Panc1 (cell line): ENCODE measurements at regions not wholly inside any gene's neighbourhood (a gene's known extent, or its start where the extent isn't known, plus 50 kb on each side); places are given as distances from the start of the nearest gene placed in this dataset.

ENCODE experiments used
- ATAC-seq: fragments of 200-7000 bp; cut with Tn5 transposase; 2 replicates; pipeline ENCODE4 v1.9.1; 2020; ENCODE audit warnings: mild to moderate bottlenecking, moderate library complexity
- BruUV-seq: library from RNA; stranded (reverse); fragments of 400-500 nt; replicated peaks from 2 replicates; lab custom pipeline; 2021; lab: Mats Ljungman, UMichigan
- CTCF ChIA-PET: fragments of 300-600 bp; sonication (Branson Sonifier 250); formaldehyde crosslinking; loops from one replicate; lab custom pipeline; 2022; ENCODE audit warnings: antibody characterized with exemption; lab: Charles Lee
- POLR2A ChIA-PET: fragments of 300-600 bp; sonication (Branson Sonifier 250); formaldehyde crosslinking; loops from one replicate; lab custom pipeline; 2022; ENCODE audit warnings: antibody characterized with exemption; lab: Charles Lee
- DNase-seq: peaks from one replicate; pipeline ENCODE4 v3.0.0-alpha.2; 2010; ENCODE audit warnings: low read depth, low spot score
- H3K27ac ChIP-seq: 2 replicates; pipeline ENCODE4 v1.5.1; 2011; ENCODE audit warnings: mild to moderate bottlenecking, low read length, inconsistent platforms
- H3K27me3 ChIP-seq: fragments of 200-500 bp; sonication (Bioruptor generic); 2 replicates; pipeline ENCODE4 v1.6.0; 2014; ENCODE audit warnings: low read length, inconsistent platforms; ENCODE audit not compliant: control insufficient read depth, insufficient read depth
- H3K36me3 ChIP-seq: fragments of 200-500 bp; sonication (Bioruptor generic); 2 replicates; pipeline ENCODE4 v1.5.1; 2014; ENCODE audit warnings: inconsistent platforms, mild to moderate bottlenecking, low read length, moderate library complexity; ENCODE audit not compliant: control insufficient read depth, insufficient read depth
- H3K4me1 ChIP-seq: 2 replicates; pipeline ENCODE4 v1.5.1; 2011; ENCODE audit warnings: inconsistent platforms, mild to moderate bottlenecking, low read length, moderate library complexity; ENCODE audit not compliant: control insufficient read depth, insufficient read depth
- H3K4me3 ChIP-seq, 2 experiments: 2 replicates each; pipeline ENCODE4 v1.5.1; 2011 to 2012; ENCODE audit warnings: low read depth in 2 of 2, low read length in 2 of 2, mild to moderate bottlenecking in 2 of 2, inconsistent platforms in 1 of 2, moderate library complexity in 1 of 2
- H3K9me3 ChIP-seq: fragments of 200-500 bp; sonication (Bioruptor generic); 2 replicates; pipeline ENCODE4 v1.5.1; 2014; ENCODE audit warnings: low read depth, mild to moderate bottlenecking, inconsistent platforms, low read length, moderate library complexity; ENCODE audit not compliant: control insufficient read depth, insufficient read depth
- POLR2AphosphoS5 ChIP-seq: IDR thresholded peaks from 2 replicates; pipeline ENCODE4 v1.6.1; 2012; ENCODE audit warnings: mild to moderate bottlenecking, low read depth, low read length, moderate library complexity
- SIN3A ChIP-seq: IDR thresholded peaks from 2 replicates; pipeline ENCODE4 v1.6.1; 2012; ENCODE audit warnings: low read depth, mild to moderate bottlenecking, low read length, moderate library complexity, borderline replicate concordance; ENCODE audit not compliant: insufficient read depth
- TCF7L2 ChIP-seq: IDR thresholded peaks from 2 replicates; pipeline ENCODE4 v1.6.1; 2011; ENCODE audit warnings: mild to moderate bottlenecking, low read depth, low read length, inconsistent platforms
- in situ Hi-C: cut with HindIII; loops from 2 replicates; pipeline ENCODE4 v1.10.0; 2016; ENCODE audit warnings: low sequenced_read_pairs, low pct_unique_long_range_greater_than_20kb
- intact Hi-C: fragments of 100-400 bp; cut with micrococcal nuclease; formaldehyde crosslinking; loops from one replicate; pipeline ENCODE4 v1.10.0; 2022; ENCODE audit not compliant: unreplicated experiment
- TF ChIP-seq, protein P1 (sequence below), 2 experiments: IDR thresholded peaks; 2 replicates each; pipeline ENCODE4 v1.6.1; 2011 to 2012; ENCODE audit warnings: low read depth in 2 of 2, control low read depth in 1 of 2, low read length in 1 of 2, mild to moderate bottlenecking in 1 of 2, moderate library complexity in 1 of 2; ENCODE audit not compliant: insufficient read depth in 1 of 2
- TF ChIP-seq, protein P2 (sequence below): fragments of 450-650 bp; IDR thresholded peaks from 2 replicates; pipeline ENCODE4 v1.5.1; 2017; ENCODE audit warnings: mild to moderate bottlenecking

DNA sequence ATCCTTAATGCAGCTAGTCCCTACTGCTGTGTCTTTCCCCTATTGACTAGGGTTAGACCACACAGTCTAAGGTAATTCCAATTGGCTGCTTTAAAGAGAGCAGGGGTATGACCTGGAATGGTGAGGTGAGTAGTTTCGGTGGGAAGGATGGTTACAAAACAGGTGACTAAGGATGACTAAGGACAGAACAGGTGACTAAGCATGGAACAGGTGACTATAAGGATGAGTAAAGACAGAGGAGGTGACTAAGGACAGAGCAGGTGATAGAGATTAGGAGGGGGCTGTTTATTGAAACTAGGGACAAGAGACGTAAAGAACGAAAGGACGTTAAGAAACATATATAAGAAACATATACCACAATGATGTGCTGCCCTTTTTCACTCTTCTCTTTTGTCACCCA, 145.1 kb upstream of the TMEM106B start:
- intact Hi-C loops (loop anchor here (2.0 to 10.0 kb wide), 3 partner anchors 231 to 319 kb away; partner anchors contain the start of gene THSD7A), in situ Hi-C loops (no loop called here)
- Histone ChIP-seq H3K9me3 (peaks cover 18% of the 10 kb centered on the region; the same call in 1 of the 2 replicates), H3K4me1 (peaks cover 10% of the 10 kb centered on the region), H3K4me3 (no peak overlapping the region), H3K27ac (peak overlapping the region; percentile 60; the same call in 1 of the 2 replicates), H3K27me3 (no peaks in the 10 kb centered on the region), H3K36me3 (no peaks in the 10 kb centered on the region)
- CTCF ChIA-PET = no interaction called here
- no TSS peak for BruUV-seq
- peak; percentile 44; the same call in 1 of the 2 replicates for ATAC-seq
- TF ChIP-seq TCF7L2 = no peak
- no peak for TF ChIP-seq POLR2AphosphoS5
- TF ChIP-seq, protein P1, sequence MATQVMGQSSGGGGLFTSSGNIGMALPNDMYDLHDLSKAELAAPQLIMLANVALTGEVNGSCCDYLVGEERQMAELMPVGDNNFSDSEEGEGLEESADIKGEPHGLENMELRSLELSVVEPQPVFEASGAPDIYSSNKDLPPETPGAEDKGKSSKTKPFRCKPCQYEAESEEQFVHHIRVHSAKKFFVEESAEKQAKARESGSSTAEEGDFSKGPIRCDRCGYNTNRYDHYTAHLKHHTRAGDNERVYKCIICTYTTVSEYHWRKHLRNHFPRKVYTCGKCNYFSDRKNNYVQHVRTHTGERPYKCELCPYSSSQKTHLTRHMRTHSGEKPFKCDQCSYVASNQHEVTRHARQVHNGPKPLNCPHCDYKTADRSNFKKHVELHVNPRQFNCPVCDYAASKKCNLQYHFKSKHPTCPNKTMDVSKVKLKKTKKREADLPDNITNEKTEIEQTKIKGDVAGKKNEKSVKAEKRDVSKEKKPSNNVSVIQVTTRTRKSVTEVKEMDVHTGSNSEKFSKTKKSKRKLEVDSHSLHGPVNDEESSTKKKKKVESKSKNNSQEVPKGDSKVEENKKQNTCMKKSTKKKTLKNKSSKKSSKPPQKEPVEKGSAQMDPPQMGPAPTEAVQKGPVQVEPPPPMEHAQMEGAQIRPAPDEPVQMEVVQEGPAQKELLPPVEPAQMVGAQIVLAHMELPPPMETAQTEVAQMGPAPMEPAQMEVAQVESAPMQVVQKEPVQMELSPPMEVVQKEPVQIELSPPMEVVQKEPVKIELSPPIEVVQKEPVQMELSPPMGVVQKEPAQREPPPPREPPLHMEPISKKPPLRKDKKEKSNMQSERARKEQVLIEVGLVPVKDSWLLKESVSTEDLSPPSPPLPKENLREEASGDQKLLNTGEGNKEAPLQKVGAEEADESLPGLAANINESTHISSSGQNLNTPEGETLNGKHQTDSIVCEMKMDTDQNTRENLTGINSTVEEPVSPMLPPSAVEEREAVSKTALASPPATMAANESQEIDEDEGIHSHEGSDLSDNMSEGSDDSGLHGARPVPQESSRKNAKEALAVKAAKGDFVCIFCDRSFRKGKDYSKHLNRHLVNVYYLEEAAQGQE (IDR thresholded peaks at IDR 0.05; ENCODE audit: insufficient read depth in 1 of 2, low read depth in 2 of 2, low read length in 1 of 2) = no peak
- TF ChIP-seq SIN3A = no peak
- TF ChIP-seq, protein P2, sequence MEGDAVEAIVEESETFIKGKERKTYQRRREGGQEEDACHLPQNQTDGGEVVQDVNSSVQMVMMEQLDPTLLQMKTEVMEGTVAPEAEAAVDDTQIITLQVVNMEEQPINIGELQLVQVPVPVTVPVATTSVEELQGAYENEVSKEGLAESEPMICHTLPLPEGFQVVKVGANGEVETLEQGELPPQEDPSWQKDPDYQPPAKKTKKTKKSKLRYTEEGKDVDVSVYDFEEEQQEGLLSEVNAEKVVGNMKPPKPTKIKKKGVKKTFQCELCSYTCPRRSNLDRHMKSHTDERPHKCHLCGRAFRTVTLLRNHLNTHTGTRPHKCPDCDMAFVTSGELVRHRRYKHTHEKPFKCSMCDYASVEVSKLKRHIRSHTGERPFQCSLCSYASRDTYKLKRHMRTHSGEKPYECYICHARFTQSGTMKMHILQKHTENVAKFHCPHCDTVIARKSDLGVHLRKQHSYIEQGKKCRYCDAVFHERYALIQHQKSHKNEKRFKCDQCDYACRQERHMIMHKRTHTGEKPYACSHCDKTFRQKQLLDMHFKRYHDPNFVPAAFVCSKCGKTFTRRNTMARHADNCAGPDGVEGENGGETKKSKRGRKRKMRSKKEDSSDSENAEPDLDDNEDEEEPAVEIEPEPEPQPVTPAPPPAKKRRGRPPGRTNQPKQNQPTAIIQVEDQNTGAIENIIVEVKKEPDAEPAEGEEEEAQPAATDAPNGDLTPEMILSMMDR = no peak
- POLR2A ChIA-PET = no interaction called here
- DNase-seq = peak; percentile 35

DNA sequence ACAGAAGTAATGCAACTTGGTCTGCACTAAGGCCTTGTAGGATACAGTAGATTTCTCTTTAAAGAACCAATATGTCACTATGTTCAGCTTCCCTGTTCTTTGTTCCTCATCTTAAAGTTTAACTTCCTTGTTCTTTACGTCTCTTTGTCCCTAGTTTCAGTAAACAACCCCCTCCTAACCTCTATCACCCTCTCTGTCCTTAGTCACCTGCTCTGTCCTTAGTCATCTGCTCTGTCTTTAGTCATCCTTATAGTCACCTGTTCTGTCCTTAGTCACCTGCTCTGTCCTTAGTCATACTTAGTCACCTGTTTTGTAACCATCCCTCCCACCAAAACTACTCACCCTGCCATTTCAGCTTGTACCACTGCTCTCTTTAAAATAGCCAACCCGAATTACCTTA, 144.6 kb upstream of the TMEM106B start:
- CTCF ChIA-PET = no interaction called here
- Histone ChIP-seq H3K4me3 (no peak overlapping the region), H3K27ac (peak overlapping the region; percentile 60; the same call in 1 of the 2 replicates), H3K9me3 (peaks cover 18% of the 10 kb centered on the region; the same call in 1 of the 2 replicates), H3K4me1 (peaks cover 10% of the 10 kb centered on the region), H3K27me3 (no peaks in the 10 kb centered on the region), H3K36me3 (no peaks in the 10 kb centered on the region)
- ATAC-seq (peak; percentile 80), DNase-seq (peak; percentile 62)
- TF ChIP-seq, protein P2 = no peak
- BruUV-seq = no TSS peak
- POLR2A ChIA-PET = no interaction called here
- intact Hi-C loops (loop anchor here (2.0 to 10.0 kb wide), 3 partner anchors 232 to 318 kb away; partner anchors contain the start of gene THSD7A), in situ Hi-C loops (no loop called here)
